ENCODE measurements at regions not wholly inside any gene's neighbourhood (a gene's known extent, or its start where the extent isn't known, plus 50 kb on each side); places are given as distances from the start of the nearest gene placed in this dataset.

GRCh38 chr5:125302577-125302976 lies 556.1 kb upstream of the ZNF608 start:
- DNase-seq: peak; percentile 43

GRCh38 chr5:125306741-125307140 lies 560.3 kb upstream of the ZNF608 start:
- no peak for DNase-seq

GRCh38 chr5:125310749-125311148 lies 564.3 kb upstream of the ZNF608 start:
- no peak for DNase-seq

- DNase-seq: no peak
Observed at GRCh38 chr5:125311743-125312142, 565.3 kb upstream of the ZNF608 start.

- DNase-seq: no peak
Observed at GRCh38 chr5:125313555-125313954, 567.1 kb upstream of the ZNF608 start.

GRCh38 chr5:125315306-125315705 lies 568.9 kb upstream of the ZNF608 start:
- DNase-seq: no peak

GRCh38 chr5:125316391-125316790 lies 570.0 kb upstream of the ZNF608 start:
- DNase-seq: no peak

GRCh38 chr5:125316915-125317535 lies 570.6 kb upstream of the ZNF608 start:
- DNase-seq: peak; percentile 100

- peak; percentile 100 for DNase-seq
Observed at GRCh38 chr5:125317536-125317995, 571.1 kb upstream of the ZNF608 start.

GRCh38 chr5:125321654-125322053 lies 575.2 kb upstream of the ZNF608 start:
- no peak for DNase-seq

- peak; percentile 82 for DNase-seq
Observed at GRCh38 chr5:125323613-125324012, 577.2 kb upstream of the ZNF608 start.

- DNase-seq: peak; percentile 98
Observed at GRCh38 chr5:125325488-125326149, 579.2 kb upstream of the ZNF608 start.

GRCh38 chr5:125326150-125326510 lies 579.7 kb upstream of the ZNF608 start:
- DNase-seq: peak; percentile 98

GRCh38 chr5:125327676-125328075 lies 581.2 kb upstream of the ZNF608 start:
- peak; percentile 31 for DNase-seq

- peak; percentile 63 for DNase-seq
Observed at GRCh38 chr5:125331987-125332598, 585.7 kb upstream of the ZNF608 start.

GRCh38 chr5:125333416-125333815 lies 587.0 kb upstream of the ZNF608 start:
- DNase-seq: no peak

- no peak for DNase-seq
Observed at GRCh38 chr5:125336401-125336800, 590.0 kb upstream of the ZNF608 start.

- DNase-seq: no peak
Observed at GRCh38 chr5:125337294-125337693, 590.9 kb upstream of the ZNF608 start.

- no peak for DNase-seq
Observed at GRCh38 chr5:125338440-125339174, 592.2 kb upstream of the ZNF608 start.

- no peak for DNase-seq
Observed at GRCh38 chr5:125341436-125341835, 595.0 kb upstream of the ZNF608 start.

- no peak for DNase-seq
Observed at GRCh38 chr5:125343015-125343414, 596.6 kb upstream of the ZNF608 start.

- DNase-seq: no peak
Observed at GRCh38 chr5:125346316-125346715, 599.9 kb upstream of the ZNF608 start.

- peak; percentile 94 for DNase-seq
Observed at GRCh38 chr5:125348221-125348692, 601.8 kb upstream of the ZNF608 start.
